ENCODE measurements at regions not wholly inside any gene's neighbourhood (a gene's known extent, or its start where the extent isn't known, plus 50 kb on each side); places are given as distances from the start of the nearest gene placed in this dataset.

DNA sequence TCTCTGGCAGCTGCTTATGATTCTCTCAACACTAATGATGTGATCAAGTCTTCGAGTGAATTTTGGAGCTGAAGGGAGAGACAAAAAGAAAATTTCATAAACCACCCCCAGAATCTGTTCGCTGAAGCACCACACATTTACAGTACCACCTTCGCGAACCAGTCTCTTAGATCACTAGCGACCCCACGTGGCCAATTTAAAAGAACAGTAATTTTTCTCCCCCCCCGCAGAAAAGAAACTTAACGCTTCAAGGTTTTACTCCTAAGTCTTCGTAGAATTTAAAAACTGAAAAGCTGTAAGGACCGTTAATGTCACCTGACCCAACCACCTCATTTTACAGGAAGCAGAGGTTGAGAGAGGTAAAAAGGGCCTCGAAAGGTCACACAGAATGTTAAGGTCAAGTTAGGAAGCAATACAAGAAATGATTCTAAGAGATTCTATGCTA is 187.5 kb downstream of the QDPR start:
- TF ChIP-seq POLR2A (IDR thresholded peaks at IDR 0.05) (no peak), CTCF (IDR thresholded peaks at IDR 0.05) (peak; percentile 53 to 75 (median 62))
